Right ventricle myocardium superior (tissue), 1 donor: ENCODE measurements at regions not wholly inside any gene's neighbourhood (a gene's known extent, or its start where the extent isn't known, plus 50 kb on each side); places are given as distances from the start of the nearest gene placed in this dataset.
A peak's percentile ranks its signal among the peaks of the same experiment; 100 is the strongest.

Experiments
- ATAC-seq: fragments of 200-7000 bp; cut with Tn5 transposase; one replicate; pipeline ENCODE4 v1.9.1; 2020; ENCODE audit warnings: mild to moderate bottlenecking; ENCODE audit not compliant: poor library complexity
- DNase-seq: peaks from one replicate; pipeline ENCODE4 v3.0.0-alpha.2; 2020
- intact Hi-C: fragments of 100-400 bp; cut with DNase I; formaldehyde crosslinking; loops from one replicate; pipeline ENCODE4 v1.11.2; 2022
- donor health status: DM: no; HTN: yes; CAD: no; lungs with severe emphysema.

DNA sequence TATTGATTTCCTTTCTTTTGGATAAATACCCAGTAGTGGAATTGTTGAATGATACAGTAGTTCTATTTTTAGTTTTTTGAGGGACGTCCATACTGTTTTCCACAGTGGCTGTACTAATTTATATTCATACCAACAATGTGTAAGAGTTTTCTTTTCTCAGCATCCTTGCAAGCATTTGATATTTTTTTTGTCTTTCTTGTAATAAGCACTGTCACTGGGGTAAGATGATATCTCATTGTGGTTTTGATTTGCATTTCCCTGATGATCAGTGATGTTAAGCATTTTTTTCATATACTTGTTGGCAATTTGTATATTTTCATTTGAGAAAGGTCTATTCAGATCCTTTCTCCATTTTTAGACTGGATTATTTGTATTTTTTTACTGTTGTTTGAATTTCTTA is 308.7 kb downstream of the PTEN start:
- ATAC-seq = no peak
- intact Hi-C loops = no loop called here
- no peak for DNase-seq

DNA sequence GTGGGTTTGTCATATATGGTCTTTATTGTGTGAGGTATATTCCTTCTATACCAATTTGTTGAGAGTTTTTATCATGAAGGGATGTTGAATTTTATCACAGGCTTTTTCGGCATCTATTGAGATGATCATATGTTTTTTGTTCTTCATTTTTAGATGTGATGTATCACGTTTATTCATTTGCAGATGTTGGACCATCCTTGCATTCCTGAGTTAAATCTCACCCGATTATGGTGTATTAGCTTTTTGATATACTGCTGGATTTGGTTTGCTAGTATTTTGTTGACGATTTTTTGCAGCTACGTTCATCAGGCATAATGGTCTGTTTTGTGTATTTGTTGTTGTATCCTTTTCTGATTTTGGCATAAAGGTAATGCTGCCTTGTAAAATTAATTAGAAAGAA is 311.0 kb downstream of the PTEN start:
- ATAC-seq (no peak), DNase-seq (no peak)
- intact Hi-C loops = no loop called here

DNA sequence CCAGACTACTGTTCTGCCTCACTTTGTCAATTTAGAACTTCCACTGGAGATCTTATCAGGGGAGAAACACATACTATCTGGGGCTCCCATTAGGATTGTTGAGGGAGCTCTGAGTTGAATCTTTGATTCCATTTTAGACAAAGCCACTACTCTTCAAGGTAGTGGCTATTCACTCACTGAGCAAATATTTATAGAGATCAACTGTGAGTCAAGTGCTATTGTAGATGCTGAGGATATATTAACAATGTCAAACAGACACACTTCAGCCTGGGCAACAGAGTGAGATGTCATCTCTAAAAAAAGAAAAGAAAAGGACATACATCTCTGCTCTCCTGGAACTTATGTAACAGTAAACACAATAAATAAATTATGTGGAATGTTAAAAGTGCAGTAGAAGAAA is 315.3 kb downstream of the PTEN start:
- ATAC-seq = no peak
- DNase-seq = no peak
- intact Hi-C loops = no loop called here

DNA sequence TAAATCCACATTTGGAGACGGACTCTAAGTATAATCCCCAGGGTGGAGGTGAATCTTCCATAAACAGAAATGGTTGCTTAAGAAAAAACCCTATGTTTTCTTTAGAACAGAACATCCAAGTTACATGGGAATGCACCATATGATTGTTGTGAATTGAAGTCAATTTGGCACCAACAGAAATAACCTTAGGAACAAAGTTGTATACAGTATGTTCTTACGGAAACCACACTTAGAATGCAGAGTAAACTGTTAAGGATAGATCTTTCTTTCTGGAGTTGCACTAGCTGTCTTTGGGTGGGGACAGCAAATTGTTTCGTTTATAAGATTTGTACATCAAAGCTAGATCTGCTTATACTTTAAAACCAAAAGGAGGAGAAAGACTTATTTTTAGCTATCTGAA is 316.4 kb downstream of the PTEN start:
- ATAC-seq (no peak), DNase-seq (no peak)
- intact Hi-C loops = no loop called here

DNA sequence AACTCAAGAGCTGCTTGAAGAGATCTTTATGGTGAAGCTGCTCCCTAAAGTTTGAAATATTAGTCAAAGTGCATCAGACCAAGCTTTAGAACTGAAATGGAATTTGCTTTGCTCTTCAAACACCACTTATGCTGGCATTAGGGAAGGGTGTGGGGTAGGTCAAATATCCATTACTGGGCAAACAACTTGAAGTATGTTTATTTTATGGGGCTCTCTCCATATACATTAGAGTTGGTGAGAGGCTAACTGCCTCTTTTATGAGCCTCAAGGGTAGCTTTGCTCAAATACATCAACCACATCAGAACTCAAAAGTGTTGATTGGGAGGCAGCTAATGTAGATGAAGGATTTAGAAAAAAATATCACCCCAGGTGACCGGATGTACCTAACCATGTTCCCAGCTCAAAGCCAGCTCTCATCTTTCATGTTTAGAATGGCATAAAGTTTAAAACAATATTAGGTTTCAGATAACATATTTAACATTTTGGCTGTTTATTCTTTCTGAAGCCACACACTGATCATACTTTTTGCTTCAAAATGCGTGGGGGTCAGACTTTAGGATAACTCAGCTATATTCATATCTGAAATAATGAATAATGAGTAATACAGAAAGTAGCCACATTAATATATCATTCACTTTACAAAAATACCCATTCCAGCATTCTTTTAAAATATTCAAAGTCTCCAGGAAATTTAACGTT is 318.6 kb downstream of the PTEN start:
- intact Hi-C loops = no loop called here
- DNase-seq (no peak), ATAC-seq (no peak)

DNA sequence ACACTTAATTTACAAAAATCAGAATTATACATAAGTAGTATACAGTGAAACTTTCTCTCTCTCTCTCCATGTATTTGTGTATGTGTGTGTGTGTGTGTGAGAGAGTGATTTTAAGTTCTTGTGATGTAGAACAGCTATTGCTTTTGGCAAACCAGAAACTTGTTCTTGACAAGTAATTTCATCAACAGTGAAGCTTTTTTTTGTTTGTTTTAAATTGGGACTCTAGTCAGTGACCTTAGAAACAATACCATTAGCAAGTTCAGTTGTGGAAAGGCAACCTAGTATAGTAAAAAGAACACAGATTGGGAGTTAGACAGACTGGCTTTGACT is 319.1 kb downstream of the PTEN start:
- intact Hi-C loops = no loop called here
- ATAC-seq (no peak), DNase-seq (no peak)

DNA sequence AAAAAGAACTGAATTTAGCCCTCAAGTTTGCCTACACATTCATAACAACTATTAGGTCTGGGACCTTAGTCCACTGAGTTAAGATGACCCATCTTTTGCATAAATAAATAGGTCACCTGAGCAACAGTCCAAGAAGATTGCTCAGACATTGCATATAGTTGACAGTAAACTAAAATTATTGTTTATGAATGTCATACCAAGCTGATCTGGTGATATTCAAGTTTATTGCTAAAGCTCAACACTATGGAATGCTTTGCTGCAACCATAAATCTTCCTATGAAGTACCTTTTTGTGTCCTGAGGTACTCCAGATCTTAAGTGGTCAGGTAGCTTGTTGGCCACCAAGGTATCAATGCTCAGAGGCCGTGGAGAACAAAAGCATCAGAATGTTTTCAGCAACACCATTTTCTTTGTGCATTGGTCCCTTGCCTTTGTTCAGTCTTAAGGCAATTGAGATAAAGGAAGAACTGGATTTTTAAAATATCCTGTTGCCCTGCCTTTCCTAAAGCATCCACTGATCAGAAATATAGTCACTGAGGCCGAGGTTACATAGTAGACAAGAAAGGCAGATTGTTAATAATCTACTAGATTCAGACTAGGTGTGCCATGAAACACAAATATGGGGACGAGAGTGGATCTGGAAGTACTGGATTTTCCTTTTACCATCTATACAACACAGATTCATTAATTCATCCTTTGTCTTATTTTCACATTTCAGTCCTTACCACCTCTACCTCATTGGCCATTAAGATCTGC is 321.3 kb downstream of the PTEN start:
- intact Hi-C loops = no loop called here
- ATAC-seq (no peak), DNase-seq (no peak)

DNA sequence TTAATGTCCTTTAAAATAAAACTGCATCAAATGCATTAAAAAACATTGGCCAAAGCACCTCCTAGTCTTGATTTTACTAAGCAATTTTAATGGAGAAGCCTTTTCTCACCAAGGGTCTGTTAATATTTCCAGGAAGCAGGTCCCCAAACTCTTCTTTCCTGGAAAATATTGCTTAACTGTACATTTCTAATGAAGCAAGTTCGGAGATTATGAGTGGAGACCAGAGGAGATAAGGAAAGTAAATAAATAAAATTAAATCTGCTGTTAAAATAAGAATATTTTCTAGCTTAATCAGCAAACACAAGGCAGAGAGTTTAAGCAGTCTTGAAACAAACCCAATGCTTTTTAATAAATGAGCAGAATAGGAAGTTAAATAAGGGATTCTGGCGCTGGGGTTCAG is 322.4 kb downstream of the PTEN start:
- no peak for DNase-seq
- intact Hi-C loops = no loop called here

DNA sequence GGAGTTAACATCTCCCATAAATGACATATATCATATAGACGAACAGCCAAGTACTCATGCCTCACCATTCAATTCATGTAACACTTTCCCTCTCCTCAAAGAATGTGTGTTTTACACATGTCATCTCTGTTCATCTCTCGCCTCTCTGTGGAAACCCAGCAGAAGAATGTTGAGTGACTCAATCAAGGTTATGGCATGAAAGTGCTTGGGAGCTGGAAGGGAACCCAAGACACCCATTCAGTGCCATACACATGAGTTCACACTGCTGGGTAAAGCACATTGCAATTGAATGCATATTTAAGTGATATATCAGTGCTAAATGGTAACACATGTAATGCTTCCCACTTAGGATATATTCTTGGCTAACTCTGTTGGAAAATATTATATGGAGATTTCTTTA is 322.9 kb downstream of the PTEN start:
- intact Hi-C loops = no loop called here
- ATAC-seq = peak; percentile 29
- DNase-seq = no peak

More for the DNA sequence above, 322.4 kb downstream of the PTEN start:
- no peak for ATAC-seq

DNA sequence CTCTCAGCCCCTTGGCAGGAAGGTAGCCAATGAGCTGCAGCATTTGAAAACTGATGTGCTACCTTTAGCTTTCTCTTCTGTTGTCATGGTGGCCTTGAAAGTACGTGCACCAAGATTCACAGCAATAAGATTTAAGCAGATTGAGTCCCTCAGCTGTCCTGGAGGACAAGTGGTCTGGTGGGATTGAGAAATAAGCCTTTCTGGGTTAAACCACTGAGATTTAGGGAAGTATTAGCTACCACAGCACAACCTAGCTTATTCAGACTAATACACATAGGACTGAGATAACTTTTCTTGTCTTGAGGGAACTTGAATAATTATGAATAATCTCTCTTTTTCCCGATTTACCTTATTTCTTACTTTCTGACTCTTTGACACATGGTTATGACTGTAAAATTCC is 324.0 kb downstream of the PTEN start:
- intact Hi-C loops = no loop called here
- ATAC-seq = no peak

DNA sequence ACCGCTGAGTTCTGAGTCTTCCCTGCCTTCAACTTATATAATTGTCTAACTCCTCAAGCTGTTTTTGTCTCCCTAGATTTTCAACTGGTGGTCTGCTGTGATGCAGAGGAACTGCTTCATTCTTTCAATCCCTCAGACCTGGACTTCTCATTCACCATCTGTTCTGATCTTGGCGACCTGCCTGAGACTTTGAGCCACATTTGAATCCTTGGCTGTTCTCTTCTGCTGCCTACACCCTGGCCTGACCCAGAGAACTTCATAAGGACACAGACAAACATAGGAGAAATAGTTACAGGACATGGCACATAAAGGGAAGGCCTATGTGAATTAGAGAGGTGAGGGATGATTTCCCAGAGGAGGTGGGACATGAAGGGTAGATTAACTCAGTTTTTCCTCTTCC is 326.7 kb downstream of the PTEN start:
- ATAC-seq (peak; percentile 24), DNase-seq (no peak)
- intact Hi-C loops = no loop called here

More for the DNA sequence above, 324.0 kb downstream of the PTEN start:
- no peak for DNase-seq

DNA sequence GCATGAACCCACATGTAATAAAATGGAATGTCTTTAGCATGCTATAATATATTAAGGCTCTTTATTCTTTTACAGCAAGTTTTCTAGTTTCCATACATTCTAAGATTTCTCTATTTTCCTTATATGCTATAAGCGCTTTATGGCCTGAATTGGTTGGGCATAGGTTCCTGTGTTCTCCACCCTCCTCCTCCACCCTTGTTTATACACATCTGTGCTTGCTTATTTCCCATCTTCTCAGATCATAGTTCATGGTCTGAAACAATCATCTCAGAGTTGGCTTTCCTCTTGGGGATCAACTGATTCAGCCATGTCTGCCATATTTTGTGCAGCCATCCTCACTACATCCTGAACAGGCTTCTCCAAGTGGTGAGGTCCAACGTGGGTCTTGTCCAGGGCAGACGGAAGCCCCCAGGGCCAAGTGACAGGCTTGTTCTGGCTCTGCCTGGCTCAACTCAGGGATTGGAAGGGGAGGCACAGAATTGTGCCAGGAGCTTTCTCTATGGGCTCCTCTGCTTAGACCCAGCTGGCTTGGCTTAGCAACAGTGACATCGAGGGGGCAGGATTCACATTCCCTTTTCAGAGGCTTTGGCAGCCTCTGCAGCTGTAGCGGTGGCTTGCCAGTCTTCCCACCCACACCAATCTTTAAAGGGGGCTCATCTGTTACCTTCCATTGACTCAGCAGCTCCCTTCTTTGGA is 327.3 kb downstream of the PTEN start:
- DNase-seq = peak; percentile 38
- no peak for ATAC-seq
- intact Hi-C loops = no loop called here

DNA sequence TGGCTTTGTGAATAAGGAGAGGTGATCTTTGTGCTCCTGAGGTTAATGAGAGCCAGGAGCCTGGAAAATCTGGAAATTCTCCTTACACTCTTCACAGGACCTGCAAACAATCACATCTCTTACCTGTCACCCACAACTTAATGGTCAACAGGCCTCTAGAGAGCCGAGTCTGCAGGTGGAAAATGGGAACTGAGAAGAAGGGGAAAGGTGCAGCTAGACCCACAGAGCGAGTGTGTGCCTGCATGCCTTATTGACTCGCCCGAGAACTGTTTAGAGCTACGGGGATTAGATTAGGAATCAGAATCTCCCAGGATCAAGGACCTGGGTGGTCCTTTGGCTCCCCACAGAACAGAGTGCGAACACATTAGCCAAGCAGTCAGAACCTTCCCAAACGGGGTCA is 329.6 kb downstream of the PTEN start:
- ATAC-seq (no peak), DNase-seq (no peak)
- intact Hi-C loops = no loop called here

DNA sequence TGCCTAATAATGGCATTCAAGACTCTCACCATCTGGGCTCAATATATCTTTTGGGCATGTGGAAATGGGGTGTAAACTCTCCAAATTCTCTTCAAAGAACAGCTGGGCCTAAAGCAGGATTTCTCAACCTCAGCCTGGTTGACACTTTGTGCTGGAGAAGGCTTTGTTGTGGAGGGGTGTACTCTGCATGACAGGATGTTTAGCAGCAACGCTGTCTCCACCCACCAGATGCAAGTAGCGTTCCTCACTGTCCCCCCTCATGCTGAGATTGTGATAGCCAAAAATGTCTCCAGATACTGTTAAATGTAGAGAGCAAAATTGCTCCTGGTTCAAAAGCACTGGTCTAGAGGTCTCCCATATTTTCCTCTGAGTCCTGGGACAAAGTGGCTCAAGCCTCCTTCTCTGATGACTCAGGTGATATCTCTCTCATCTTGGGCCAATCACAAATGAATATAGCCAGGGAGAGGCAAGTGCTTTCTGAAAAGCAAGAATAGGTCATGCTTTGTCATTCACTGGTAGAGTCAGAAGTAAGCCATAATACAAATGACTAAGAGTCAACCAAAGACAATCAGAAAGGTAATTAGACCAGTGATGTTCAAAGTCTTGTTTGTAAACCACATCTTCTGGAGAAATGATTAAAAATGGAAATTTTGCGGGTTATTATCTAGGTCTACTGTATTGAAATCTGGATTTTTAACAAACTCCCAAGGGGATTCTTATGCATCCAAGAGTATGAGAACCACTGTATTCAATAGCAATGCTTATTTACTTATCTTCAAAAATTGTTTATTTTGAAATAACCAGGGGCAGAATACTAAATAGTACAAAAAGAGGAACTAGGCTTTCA is 330.8 kb downstream of the PTEN start:
- no peak for DNase-seq
- peak; percentile 50 for ATAC-seq
- intact Hi-C loops = no loop called here

DNA sequence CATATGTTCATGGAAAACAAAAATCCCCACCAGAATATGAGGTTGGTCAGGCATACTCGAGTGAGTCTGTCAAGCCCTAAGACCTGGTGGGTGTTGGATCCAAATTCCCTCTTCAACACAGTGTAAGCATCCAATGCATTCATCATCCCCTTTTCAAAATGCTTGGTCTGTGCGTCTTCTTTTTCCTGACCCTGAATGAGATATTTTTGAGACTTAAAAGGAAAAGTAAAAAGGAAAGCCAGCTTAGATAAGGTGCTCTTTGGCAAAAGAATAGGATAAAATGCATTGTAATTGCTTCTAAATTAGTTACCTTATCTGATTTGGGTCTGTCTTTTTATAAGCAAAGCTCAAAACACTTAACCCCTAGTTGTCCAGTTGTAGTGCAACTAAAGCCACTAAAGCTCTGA is 331.5 kb downstream of the PTEN start:
- no peak for ATAC-seq
- no peak for DNase-seq
- intact Hi-C loops = no loop called here

DNA sequence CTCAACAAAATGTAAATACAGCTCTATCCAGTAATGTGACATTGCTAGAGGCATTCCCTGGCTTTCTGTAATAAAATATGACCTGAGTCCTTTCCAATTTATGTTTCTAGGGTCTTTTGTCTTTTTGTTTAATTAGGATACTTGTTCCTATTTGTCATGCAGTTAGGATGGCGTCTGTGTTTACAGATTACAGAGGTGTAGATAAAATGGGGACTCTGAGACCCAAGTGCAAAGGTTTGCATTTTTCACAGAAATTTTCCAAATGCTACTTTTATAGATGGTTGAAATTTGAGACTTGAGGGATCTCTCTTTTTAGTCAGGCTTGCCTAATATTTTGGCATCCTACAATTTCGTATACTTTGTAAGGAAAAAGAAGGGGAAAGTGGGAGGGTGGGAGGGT is 332.4 kb downstream of the PTEN start:
- DNase-seq (no peak), ATAC-seq (no peak)
- intact Hi-C loops = no loop called here

DNA sequence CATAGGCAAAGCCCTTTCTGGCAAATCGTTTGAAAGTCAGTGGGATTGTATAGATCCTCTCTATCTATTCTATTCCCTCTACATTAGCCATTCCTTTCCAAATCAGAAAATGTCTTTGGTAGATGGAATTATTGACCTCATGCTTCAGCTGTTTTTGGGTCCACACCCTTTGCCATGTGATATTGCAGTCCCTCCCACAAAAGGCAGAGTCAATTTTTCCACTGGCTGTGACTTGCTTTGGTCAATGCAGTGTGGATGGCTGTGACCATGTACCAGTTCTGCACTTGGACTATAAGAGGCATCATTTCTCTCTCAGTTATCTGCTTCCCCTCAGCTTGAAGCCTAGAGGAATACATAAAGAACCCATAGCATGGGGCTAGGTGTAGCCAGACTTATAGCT is 332.9 kb downstream of the PTEN start:
- DNase-seq (no peak), ATAC-seq (peak; percentile 31)
- intact Hi-C loops = no loop called here

DNA sequence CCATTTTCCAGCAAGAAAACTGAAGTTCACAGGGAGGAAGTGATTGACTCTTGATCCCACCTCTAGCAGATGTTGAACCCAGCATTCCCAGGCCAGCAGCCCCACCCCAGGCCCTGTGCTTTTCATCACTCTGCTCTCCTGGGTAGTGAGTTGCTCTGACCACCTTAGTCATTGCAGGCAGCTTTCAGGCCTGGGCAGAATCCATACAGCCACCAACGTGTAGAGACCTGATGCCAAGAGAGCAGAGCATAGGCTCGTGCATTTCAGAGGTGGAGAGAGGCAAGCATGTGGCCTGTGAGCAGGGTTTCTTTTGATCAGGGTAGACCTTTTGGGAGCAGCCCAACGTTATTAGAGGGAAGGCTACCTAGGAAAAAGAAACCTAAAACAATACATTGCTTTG is 334.6 kb downstream of the PTEN start:
- ATAC-seq = no peak

DNA sequence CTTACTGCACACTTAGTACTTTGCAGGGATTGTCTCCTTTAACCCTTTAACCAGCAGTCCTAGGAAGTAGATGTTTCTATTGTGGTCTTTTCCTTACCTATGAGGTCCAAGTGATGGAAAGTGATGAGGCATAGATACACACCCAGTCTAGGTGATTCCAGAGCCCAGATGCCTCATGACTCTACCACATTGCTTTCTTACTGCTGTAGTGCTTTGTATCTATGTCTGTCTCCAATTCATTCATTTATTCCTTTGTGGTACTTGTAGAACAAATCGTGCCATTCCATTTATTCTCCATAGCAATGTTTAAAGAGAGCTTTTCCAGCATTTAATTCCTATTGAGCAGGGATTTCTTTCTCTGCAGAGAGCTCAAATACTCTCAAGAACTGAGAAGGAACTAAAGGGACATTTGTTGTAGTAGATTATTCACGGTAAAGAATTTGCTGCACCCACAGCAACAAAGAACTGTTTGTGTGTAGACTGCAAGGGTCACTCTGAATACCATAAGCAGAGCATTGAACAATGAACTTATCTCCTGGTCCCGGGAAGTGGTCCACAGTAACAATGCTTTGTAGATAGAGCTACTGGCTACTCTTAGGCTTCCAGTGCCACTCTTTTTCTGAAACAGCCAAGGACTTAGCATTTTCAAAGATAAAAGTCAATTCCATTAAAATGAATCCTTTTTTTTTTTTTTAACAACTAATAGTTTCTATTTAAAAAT is 337.0 kb downstream of the PTEN start:
- intact Hi-C loops = no loop called here
- DNase-seq (no peak), ATAC-seq (no peak)

More for the DNA sequence above, 334.6 kb downstream of the PTEN start:
- DNase-seq = no peak
- intact Hi-C loops = no loop called here
